Left ventricle myocardium inferior (tissue), 1 donor: ENCODE measurements at regions not wholly inside any gene's neighbourhood (a gene's known extent, or its start where the extent isn't known, plus 50 kb on each side); places are given as distances from the start of the nearest gene placed in this dataset.

Experiments
- DNase-seq: peaks from one replicate; pipeline ENCODE4 v3.0.0-alpha.2; 2020
- H3K27ac ChIP-seq: fragments of 200-600 bp; replicated peaks from 2 replicates; pipeline ENCODE4 v1.8.0; 2021
- H3K27me3 ChIP-seq: fragments of 200-600 bp; 2 replicates; pipeline ENCODE4 v1.8.0; 2021; ENCODE audit warnings: low read depth
- H3K36me3 ChIP-seq: fragments of 200-600 bp; 2 replicates; pipeline ENCODE4 v1.8.0; 2021
- H3K4me1 ChIP-seq: fragments of 200-600 bp; 2 replicates; pipeline ENCODE4 v1.8.0; 2021
- H3K4me3 ChIP-seq: fragments of 200-600 bp; 2 replicates; pipeline ENCODE4 v1.8.0; 2021; ENCODE audit warnings: mild to moderate bottlenecking, moderate library complexity
- H3K9me3 ChIP-seq: fragments of 200-600 bp; replicated peaks from 2 replicates; pipeline ENCODE4 v1.8.0; 2021
- CTCF ChIP-seq: fragments of 200-600 bp; IDR thresholded peaks from 2 replicates; pipeline ENCODE4 v1.8.0; 2021; ENCODE audit warnings: antibody characterized with exemption, mild to moderate bottlenecking, borderline replicate concordance
- intact Hi-C: fragments of 100-400 bp; cut with micrococcal nuclease; formaldehyde crosslinking; loops from one replicate; pipeline ENCODE4 v1.11.0; 2022
- donor health status: DM: no; HTN: yes; CAD: no; lungs with severe emphysema.

GRCh38 chr9:71383308-71383940 lies 262.0 kb upstream of the TRPM3 start:
- DNase-seq = no peak
- H3K9me3 ChIP-seq = no peaks in the 10 kb centered on the region
- intact Hi-C loops = no loop called here
- no peaks in the 10 kb centered on the region for H3K4me1 ChIP-seq
- H3K36me3 ChIP-seq = no peaks in the 10 kb centered on the region
- no peak overlapping the region for H3K4me3 ChIP-seq
- TF ChIP-seq CTCF = no peak
- no peak overlapping the region for H3K27ac ChIP-seq
- no peaks in the 10 kb centered on the region for H3K27me3 ChIP-seq

DNA sequence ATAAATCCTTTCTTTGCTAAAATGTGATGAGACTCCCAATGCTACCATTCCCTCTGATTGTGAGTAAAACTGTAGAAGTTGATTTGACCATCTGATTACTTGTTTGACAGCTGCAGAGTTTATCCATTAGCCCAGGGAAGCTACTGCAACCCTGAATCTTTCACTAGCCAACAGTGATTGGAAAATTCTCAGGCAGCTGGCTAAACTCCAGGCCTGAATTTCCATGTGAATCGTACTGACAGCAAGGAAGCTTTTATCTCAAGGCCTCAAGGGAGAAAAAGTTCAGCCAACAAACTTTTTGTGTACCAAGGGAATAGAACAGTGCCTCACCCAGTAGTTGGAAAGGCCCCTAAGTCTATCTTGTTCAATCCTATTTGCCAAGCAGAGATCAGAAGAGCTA lies 246.7 kb upstream of the TRPM3 start:
- no peaks in the 10 kb centered on the region for H3K4me1 ChIP-seq
- no peaks in the 10 kb centered on the region for H3K27me3 ChIP-seq
- no peak overlapping the region for H3K27ac ChIP-seq
- intact Hi-C loops = no loop called here
- peaks cover 11% of the 10 kb centered on the region for H3K9me3 ChIP-seq
- no peak for DNase-seq
- no peak for TF ChIP-seq CTCF
- no peaks in the 10 kb centered on the region for H3K36me3 ChIP-seq
- H3K4me3 ChIP-seq = no peak overlapping the region

- Histone ChIP-seq H3K4me3 (no peak overlapping the region), H3K36me3 (no peaks in the 10 kb centered on the region), H3K27me3 (no peaks in the 10 kb centered on the region), H3K9me3 (no peaks in the 10 kb centered on the region), H3K27ac (no peak overlapping the region), H3K4me1 (no peaks in the 10 kb centered on the region)
- intact Hi-C loops = no loop called here
- no peak for TF ChIP-seq CTCF
- no peak for DNase-seq
These were observed 242.9 kb upstream of the TRPM3 start for GRCh38 chr9:71364186-71364955.

DNA sequence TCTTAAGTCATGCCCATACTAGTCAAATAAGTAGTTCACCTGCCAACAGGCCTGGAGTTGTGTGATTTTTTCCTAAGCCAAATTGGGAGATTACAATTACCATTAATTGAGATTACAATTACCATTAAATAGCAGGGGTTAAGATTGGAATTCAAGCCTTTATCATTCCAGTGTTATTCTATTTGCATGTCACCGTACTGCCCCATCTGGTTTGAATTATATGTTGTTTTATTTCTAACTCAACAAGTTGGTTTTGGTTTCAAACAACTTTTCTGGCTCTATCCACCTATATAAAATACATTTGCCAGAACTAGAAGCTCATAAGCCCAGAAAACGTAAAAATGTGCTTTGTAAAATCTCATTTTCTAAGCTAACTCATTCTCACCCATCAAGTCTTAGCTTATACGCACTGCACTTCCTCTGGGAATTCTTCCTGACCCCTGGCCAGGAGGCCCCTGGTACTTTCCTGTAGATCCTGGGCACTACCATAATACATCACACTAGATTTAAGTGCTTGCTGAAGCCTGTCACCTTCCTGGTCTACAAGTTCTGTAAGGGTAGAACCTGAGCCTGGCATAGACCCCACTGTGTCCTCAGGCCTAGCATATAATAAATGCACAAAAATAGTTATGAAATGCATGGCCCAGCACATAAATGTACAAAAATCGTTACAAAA lies 242.0 kb upstream of the TRPM3 start:
- Histone ChIP-seq H3K9me3 (no peaks in the 10 kb centered on the region), H3K27me3 (no peaks in the 10 kb centered on the region), H3K4me3 (no peak overlapping the region), H3K36me3 (no peaks in the 10 kb centered on the region), H3K4me1 (no peaks in the 10 kb centered on the region), H3K27ac (no peak overlapping the region)
- DNase-seq = no peak
- intact Hi-C loops = no loop called here
- TF ChIP-seq CTCF = no peak

GRCh38 chr9:71361357-71361756 lies 239.9 kb upstream of the TRPM3 start:
- H3K9me3 ChIP-seq = no peaks in the 10 kb centered on the region
- no peak for TF ChIP-seq CTCF

More at GRCh38 chr9:71361357-71361756, 239.9 kb upstream of the TRPM3 start:
- no peak for DNase-seq
- Histone ChIP-seq H3K27ac (no peak overlapping the region), H3K27me3 (no peaks in the 10 kb centered on the region), H3K4me3 (no peak overlapping the region), H3K36me3 (no peaks in the 10 kb centered on the region), H3K4me1 (no peaks in the 10 kb centered on the region)
- intact Hi-C loops = no loop called here
